CD4-positive, alpha-beta memory T cell (primary cell): ENCODE measurements at regions not wholly inside any gene's neighbourhood (a gene's known extent, or its start where the extent isn't known, plus 50 kb on each side); places are given as distances from the start of the nearest gene placed in this dataset.
"Not testable (repeated sequence)": the region's sequence is repeated elsewhere in the genome, so short reads cannot be mapped to it uniquely, and the experiment has no call there.

Experiments used
- CTCF ChIA-PET: fragments of 350-600 bp; sonication (Branson Sonifier 250); formaldehyde crosslinking; loops from one replicate; lab custom pipeline; 2021; ENCODE audit warnings: inconsistent platforms; ENCODE audit not compliant: partially characterized antibody; lab: Charles Lee
- POLR2A ChIA-PET: fragments of 350-600 bp; sonication (Branson Sonifier 250); formaldehyde crosslinking; loops from one replicate; lab custom pipeline; 2021; ENCODE audit not compliant: partially characterized antibody; lab: Charles Lee
- DNase-seq, 5 donors: peaks; one replicate each; pipeline versions ENCODE4 v3.0.0 to v3.0.0-alpha.2; 2020 to 2022; ENCODE audit warnings: mixed read lengths in 1 of 5
- H3K27ac ChIP-seq: one replicate; pipeline ENCODE4 v1.7.0; 2013; ENCODE audit warnings: low read depth, low read length
- H3K27me3 ChIP-seq: 2 replicates; pipeline ENCODE4 v1.7.0; 2013; ENCODE audit warnings: mild to moderate bottlenecking, low read length, moderate library complexity; ENCODE audit not compliant: insufficient read depth
- H3K36me3 ChIP-seq: 2 replicates; pipeline ENCODE4 v1.7.0; 2013; ENCODE audit warnings: mild to moderate bottlenecking, low read length, moderate library complexity; ENCODE audit not compliant: insufficient read depth
- H3K4me1 ChIP-seq: 2 replicates; pipeline ENCODE4 v1.7.0; 2013; ENCODE audit warnings: mild to moderate bottlenecking, low read length, moderate library complexity; ENCODE audit not compliant: insufficient read depth
- H3K4me3 ChIP-seq, 2 donors: one replicate each; pipeline ENCODE4 v1.7.0; 2013; ENCODE audit warnings: low read length in 2 of 2, mild to moderate bottlenecking in 1 of 2
- H3K9me3 ChIP-seq, 2 donors: one replicate each; pipeline ENCODE4 v1.7.0; 2013; ENCODE audit warnings: low read length in 2 of 2, control low read depth in 1 of 2; ENCODE audit not compliant: control insufficient read depth in 1 of 2
- H3K27ac Mint-ChIP-seq, 7 donors: one replicate each; pipeline ENCODE4 v1.8.0; 2020 to 2021; ENCODE audit warnings: mixed read lengths in 7 of 7, mild to moderate bottlenecking in 6 of 7, inconsistent platforms in 3 of 7, moderate library complexity in 3 of 7
- H3K27me3 Mint-ChIP-seq, 2 donors: one replicate each; pipeline ENCODE4 v1.8.0; 2020 to 2021; ENCODE audit warnings: mixed read lengths in 2 of 2
- H3K36me3 Mint-ChIP-seq, 2 donors: one replicate each; pipeline ENCODE4 v1.8.0; 2020 to 2021; ENCODE audit warnings: mixed read lengths in 2 of 2, inconsistent platforms in 1 of 2, mild to moderate bottlenecking in 1 of 2
- H3K4me1 Mint-ChIP-seq, 4 donors: one replicate each; pipeline ENCODE4 v1.8.0; 2020 to 2021; ENCODE audit warnings: mixed read lengths in 4 of 4, mild to moderate bottlenecking in 1 of 4
- H3K4me3 Mint-ChIP-seq, 8 donors: one replicate each; pipeline ENCODE4 v1.8.0; 2020 to 2021; ENCODE audit warnings: mixed read lengths in 8 of 8, mild to moderate bottlenecking in 7 of 8, moderate library complexity in 6 of 8, inconsistent platforms in 3 of 8
- H3K9me3 Mint-ChIP-seq, 8 donors: one replicate each; pipeline ENCODE4 v1.8.0; 2020 to 2021; ENCODE audit warnings: mixed read lengths in 8 of 8, mild to moderate bottlenecking in 5 of 8, inconsistent platforms in 3 of 8, moderate library complexity in 1 of 8
- intact Hi-C: fragments of 100-400 bp; cut with micrococcal nuclease; formaldehyde crosslinking; loops from one replicate; pipeline ENCODE4 v1.15.1; 2023

DNA sequence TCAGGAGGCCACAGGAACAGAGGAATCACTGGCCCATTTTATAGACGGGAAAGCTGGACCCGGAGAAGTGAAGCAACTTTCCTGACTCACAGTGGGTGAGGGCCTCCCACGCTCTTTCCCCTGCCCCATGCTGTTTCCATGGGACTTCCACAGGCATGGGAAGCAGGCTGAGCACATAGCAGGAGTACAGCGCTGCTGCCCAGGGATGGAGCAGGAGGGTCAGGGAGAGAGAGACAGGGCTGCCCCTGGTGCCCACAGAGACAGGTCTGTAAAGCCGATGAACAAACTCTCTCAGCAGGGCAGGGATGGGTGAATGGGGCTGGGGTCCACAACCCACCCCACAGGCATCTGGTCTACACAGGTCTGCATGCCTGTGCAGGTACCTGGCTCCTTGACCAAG, 128.1 kb upstream of the SMURF2 start:
- POLR2A ChIA-PET, H3K27me3 ChIP-seq, intact Hi-C loops, CTCF ChIA-PET, H3K27ac ChIP-seq, H3K9me3 Mint-ChIP-seq, H3K27me3 Mint-ChIP-seq, H3K36me3 ChIP-seq, H3K4me3 ChIP-seq, H3K9me3 ChIP-seq, H3K4me3 Mint-ChIP-seq, H3K27ac Mint-ChIP-seq, DNase-seq: not testable (repeated sequence)
- Mint-ChIP-seq H3K4me1 (peaks cover 13 to 27% (median 15%) of the 10 kb centered on the region in 4 donors), H3K36me3 (peaks cover 22 to 42% of the 10 kb centered on the region in 2 donors)
- peaks cover 15% of the 10 kb centered on the region for H3K4me1 ChIP-seq

DNA sequence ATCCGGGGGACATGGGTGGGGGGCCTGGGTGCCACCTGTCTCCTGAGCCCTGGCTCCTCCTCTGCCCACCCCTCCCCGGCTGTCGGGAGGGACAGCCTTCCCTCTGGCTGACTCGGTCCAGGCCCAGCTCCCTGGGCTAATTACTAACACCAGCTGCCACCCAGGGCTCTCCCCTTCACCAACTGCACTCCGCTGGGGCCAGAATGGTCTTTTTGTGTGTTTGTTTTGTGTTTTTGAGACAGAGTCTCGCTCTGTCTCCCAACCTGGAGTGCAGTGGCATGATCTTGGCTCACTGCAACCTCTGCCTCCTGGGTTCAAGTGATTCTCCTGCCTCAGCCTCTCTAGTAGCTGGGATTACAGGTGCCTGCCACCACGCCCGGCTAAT, 126.9 kb upstream of the SMURF2 start:
- H3K9me3 ChIP-seq, H3K36me3 ChIP-seq, H3K4me3 Mint-ChIP-seq, intact Hi-C loops, CTCF ChIA-PET, H3K27me3 ChIP-seq, H3K27me3 Mint-ChIP-seq, DNase-seq, H3K4me3 ChIP-seq, H3K27ac ChIP-seq, H3K27ac Mint-ChIP-seq, H3K9me3 Mint-ChIP-seq, POLR2A ChIA-PET: not testable (repeated sequence)
- peaks cover 16 to 43% of the 10 kb centered on the region in 2 donors for H3K36me3 Mint-ChIP-seq
- H3K4me1 ChIP-seq, result peaks cover 15% of the 10 kb centered on the region
- peaks cover 11 to 25% (median 14%) of the 10 kb centered on the region in 4 donors for H3K4me1 Mint-ChIP-seq

DNA sequence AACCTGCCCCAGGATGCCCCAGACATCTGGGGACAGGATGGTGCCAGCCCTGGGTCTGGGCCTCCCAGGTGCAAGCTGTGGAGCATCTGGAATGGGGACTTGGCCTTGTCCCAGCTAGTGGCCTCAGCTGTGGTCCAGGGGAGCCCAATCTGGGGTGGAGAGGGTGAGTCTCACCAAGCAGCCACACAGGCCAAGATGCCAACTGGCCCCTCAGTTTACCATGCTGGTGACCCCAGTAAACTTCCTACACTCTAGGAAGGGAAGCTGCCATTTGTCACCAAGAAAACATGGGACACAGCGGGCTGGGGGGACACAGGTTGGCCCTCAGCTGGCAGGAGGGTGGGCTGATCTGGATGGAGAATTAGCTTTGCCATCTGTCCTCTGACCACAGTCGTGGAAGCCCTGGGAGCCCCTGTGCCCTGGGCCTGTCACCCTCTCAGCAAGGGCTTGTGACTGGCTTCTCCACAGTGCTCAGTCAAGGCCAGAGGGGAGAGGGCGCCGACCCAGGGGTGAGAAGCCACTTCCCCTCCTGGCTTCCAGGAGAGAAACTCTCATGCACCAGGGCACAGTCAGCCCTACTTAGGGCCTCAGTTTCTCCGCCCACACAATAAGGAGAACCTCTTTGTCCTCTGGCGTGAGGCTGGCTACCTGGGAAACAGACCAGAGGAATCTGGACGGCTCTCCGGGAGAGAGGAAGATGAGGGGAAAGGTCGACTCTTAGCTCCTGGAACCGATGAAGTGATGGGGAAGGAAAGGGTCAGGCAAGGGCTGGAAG, 126.4 kb upstream of the SMURF2 start:
- H3K4me3 ChIP-seq, result no peak overlapping the region
- Mint-ChIP-seq H3K4me3 (no peak overlapping the region), H3K4me1 (peaks cover 11 to 23% (median 14%) of the 10 kb centered on the region in 4 donors), H3K36me3 (peaks cover 16 to 43% of the 10 kb centered on the region in 2 donors), H3K9me3 (no peaks in the 10 kb centered on the region), H3K27me3 (no peaks in the 10 kb centered on the region), H3K27ac (peak overlapping the region in 1 of 7 donors; percentile 29)
- no peak for DNase-seq
- no peak overlapping the region for H3K27ac ChIP-seq
- ChIA-PET POLR2A (interaction anchor here (1.1 kb wide), 1 partner anchor 11 kb away, joined by 4 read pairs; no protein-coding TSS in a partner anchor), CTCF (no interaction called here)
- H3K4me1 ChIP-seq, result peaks cover 15% of the 10 kb centered on the region
- H3K9me3 ChIP-seq, result no peaks in the 10 kb centered on the region
- no peaks in the 10 kb centered on the region for H3K27me3 ChIP-seq
- intact Hi-C loops, result no loop called here
- peaks cover 5% of the 10 kb centered on the region for H3K36me3 ChIP-seq

DNA sequence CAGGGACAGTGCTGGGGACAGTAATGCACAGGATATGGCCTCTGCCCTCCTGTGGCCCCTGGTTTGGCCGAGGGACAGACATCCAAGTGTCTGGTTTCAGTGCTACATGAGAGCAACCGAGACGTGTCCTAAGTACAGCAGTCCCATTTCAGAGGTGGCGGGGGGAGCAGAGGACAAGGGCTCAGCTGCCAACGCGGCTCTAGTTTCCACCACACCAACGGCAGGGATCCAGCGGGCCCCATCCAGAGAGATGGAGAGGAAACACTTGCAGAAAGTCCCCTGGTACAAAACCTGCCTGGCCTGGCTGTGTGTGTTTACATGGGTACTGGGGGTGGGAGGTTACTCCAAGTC, 125.8 kb upstream of the SMURF2 start:
- intact Hi-C loops, result no loop called here
- Mint-ChIP-seq H3K4me3 (no peak overlapping the region), H3K4me1 (peaks cover 7 to 18% (median 10%) of the 10 kb centered on the region in 4 donors), H3K9me3 (no peaks in the 10 kb centered on the region), H3K27ac (peak overlapping the region in 2 of 7 donors; percentile 5 to 55), H3K36me3 (peaks cover 14 to 46% of the 10 kb centered on the region in 2 donors), H3K27me3 (no peaks in the 10 kb centered on the region)
- no peak overlapping the region for H3K4me3 ChIP-seq
- no peak overlapping the region for H3K27ac ChIP-seq
- peaks cover 11% of the 10 kb centered on the region for H3K4me1 ChIP-seq
- ChIA-PET POLR2A (interaction anchor here (1.1 kb wide), 1 partner anchor 10 kb away, joined by 4 read pairs; no protein-coding TSS in a partner anchor), CTCF (interaction anchor here (1.0 kb wide), 1 partner anchor 10 kb away, joined by 3 read pairs; no protein-coding TSS in a partner anchor)
- no peaks in the 10 kb centered on the region for H3K9me3 ChIP-seq
- H3K36me3 ChIP-seq, result peaks cover 5% of the 10 kb centered on the region
- no peak for DNase-seq
- H3K27me3 ChIP-seq, result no peaks in the 10 kb centered on the region

DNA sequence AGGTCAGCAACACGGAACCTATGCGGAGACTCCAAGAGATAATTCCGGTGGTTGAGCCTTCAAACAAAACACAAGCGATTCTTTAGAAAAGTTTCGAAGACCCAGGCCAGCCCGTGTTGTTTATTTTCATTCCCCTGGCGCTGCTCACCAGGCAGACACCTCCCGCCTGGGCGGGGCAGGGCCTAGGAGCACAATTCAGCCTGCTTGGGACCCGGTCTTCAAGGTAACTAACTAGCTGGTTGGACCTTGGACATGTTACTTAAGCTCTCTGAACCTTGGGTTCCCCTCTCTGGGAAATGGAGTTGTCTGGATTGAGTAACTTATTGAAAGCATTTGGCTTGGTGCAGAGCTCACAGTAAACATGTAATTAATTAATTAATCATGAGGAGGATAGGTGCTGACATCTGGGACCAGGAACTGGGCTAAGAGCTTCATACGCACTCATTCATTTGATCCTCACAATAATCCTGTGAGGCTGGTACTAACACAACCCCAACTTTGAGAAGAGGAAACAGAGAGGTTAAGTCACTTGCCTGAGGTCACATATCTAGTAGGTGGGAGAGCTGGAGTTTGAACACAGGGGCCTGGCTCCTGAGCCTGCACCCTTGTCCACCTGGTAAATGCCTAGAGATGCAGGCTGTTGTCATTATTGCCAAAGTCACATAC, 125.3 kb upstream of the SMURF2 start:
- Mint-ChIP-seq H3K36me3 (peaks cover 11 to 45% of the 10 kb centered on the region in 2 donors), H3K4me3 (no peak overlapping the region), H3K27me3 (no peaks in the 10 kb centered on the region), H3K9me3 (no peaks in the 10 kb centered on the region), H3K4me1 (peaks cover 4 to 15% (median 7%) of the 10 kb centered on the region in 4 donors), H3K27ac (peak overlapping the region in 2 of 7 donors; percentile 5 to 55)
- no peak for DNase-seq
- H3K9me3 ChIP-seq, result no peaks in the 10 kb centered on the region
- POLR2A ChIA-PET, result interaction anchor here (1.1 kb wide), 1 partner anchor 10 kb away, joined by 4 read pairs; no protein-coding TSS in a partner anchor
- intact Hi-C loops, result no loop called here
- no peaks in the 10 kb centered on the region for H3K27me3 ChIP-seq
- peaks cover 5% of the 10 kb centered on the region for H3K36me3 ChIP-seq
- H3K4me1 ChIP-seq, result peaks cover 6% of the 10 kb centered on the region
- no peak overlapping the region for H3K27ac ChIP-seq
- no peak overlapping the region for H3K4me3 ChIP-seq
- CTCF ChIA-PET, result interaction anchor here (1.0 to 1.7 kb wide), 2 partner anchors 10 to 15 kb away, joined by 3 to 4 read pairs; no protein-coding TSS in a partner anchor

DNA sequence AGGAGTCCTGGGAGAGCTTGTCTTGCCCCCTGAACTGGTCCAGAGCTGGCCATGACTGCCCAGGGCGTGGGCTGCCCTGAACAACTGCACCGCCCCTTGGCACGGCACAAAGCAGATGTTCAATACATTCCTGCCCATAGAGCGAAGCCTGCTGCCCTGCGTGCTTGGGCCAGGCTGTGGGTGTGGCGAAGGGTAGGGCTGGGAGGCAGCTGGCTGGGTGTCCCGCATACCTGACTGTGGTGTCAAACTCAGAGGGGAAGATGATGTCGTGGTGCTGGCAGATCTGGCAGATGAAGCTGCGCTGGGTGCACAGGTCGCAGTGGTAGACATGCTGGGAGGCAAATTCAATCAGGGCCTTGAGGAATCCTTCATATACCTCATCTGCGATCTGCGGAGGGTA, 124.2 kb upstream of the SMURF2 start:
- H3K9me3 Mint-ChIP-seq, result no peaks in the 10 kb centered on the region
- intact Hi-C loops, result no loop called here
- ChIA-PET POLR2A (no interaction called here), CTCF (interaction anchor here (1.7 kb wide), 1 partner anchor 14 kb away, joined by 4 read pairs; no protein-coding TSS in a partner anchor)
- Histone ChIP-seq H3K36me3 (peaks cover 5% of the 10 kb centered on the region), H3K27me3 (no peaks in the 10 kb centered on the region), H3K4me1 (no peaks in the 10 kb centered on the region), H3K9me3 (no peaks in the 10 kb centered on the region), H3K4me3 (no peak overlapping the region), H3K27ac (no peak overlapping the region)
- peak overlapping the region in 1 of 7 donors; percentile 15 for H3K27ac Mint-ChIP-seq
- peaks cover 2 to 13% (median 7%) of the 10 kb centered on the region in 4 donors for H3K4me1 Mint-ChIP-seq
- no peak for DNase-seq
- peaks cover 6 to 42% of the 10 kb centered on the region in 2 donors for H3K36me3 Mint-ChIP-seq
- no peaks in the 10 kb centered on the region for H3K27me3 Mint-ChIP-seq
- no peak overlapping the region for H3K4me3 Mint-ChIP-seq

DNA sequence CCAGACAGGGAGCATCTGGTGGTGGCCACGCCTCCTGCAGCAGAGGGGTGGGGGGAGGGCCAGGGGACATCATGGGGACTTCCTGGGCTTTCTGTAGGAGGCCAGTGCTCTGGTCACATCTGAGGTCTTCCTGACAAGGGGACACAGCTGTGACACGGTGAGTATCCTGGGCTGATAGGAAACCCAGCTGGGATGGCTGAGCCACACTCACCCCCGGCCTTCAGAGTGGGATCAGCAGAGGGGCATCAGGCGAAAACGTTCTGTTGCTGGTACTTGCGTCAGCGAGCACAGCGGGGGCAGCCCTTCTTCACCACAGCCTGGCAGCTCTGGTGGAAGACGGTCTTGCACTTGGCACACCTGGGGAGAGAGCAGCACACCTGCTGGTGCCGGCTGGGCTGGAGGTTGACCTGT, 122.9 kb upstream of the SMURF2 start:
- no peak overlapping the region for H3K4me3 ChIP-seq
- Mint-ChIP-seq H3K27me3 (no peaks in the 10 kb centered on the region), H3K27ac (no peak overlapping the region), H3K9me3 (no peaks in the 10 kb centered on the region), H3K36me3 (peaks cover 6 to 41% of the 10 kb centered on the region in 2 donors), H3K4me3 (no peak overlapping the region), H3K4me1 (peaks cover 2 to 10% (median 7%) of the 10 kb centered on the region in 4 donors)
- no peak overlapping the region for H3K27ac ChIP-seq
- H3K9me3 ChIP-seq, result no peaks in the 10 kb centered on the region
- H3K4me1 ChIP-seq, result peaks cover 4% of the 10 kb centered on the region
- intact Hi-C loops, result no loop called here
- no peak for DNase-seq
- ChIA-PET POLR2A (no interaction called here), CTCF (no interaction called here)
- H3K36me3 ChIP-seq, result peaks cover 5% of the 10 kb centered on the region
- H3K27me3 ChIP-seq, result no peaks in the 10 kb centered on the region
